ENCODE measurements at regions not wholly inside any gene's neighbourhood (a gene's known extent, or its start where the extent isn't known, plus 50 kb on each side); places are given as distances from the start of the nearest gene placed in this dataset.
"Not testable (repeated sequence)": the region's sequence is repeated elsewhere in the genome, so short reads cannot be mapped to it uniquely, and the experiment has no call there.

DNA sequence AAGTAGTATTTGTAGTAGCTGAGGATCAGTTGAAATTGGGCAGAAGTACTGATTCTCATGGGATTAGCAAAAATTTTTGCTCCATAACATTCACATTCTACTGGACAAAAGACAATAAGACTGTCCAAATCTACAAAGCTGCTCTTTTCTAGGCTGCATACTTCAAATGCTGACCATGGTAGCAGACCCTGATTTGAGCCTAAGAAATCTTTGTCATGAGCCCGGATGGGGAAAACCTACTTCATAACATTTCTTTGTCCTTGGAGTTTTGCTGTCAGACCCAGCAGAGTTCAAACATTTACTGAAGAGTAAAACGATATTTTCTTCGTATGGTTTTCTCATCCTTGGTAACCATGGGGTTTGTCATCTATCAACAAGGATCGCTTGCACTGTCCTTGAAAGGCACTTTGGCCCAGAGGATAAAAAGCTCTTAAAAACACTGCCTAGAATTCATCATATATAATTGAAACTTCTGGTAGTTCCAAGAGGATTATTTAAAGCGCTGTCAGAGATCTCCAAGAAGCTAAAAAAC is 216.9 kb downstream of the CAVIN4 start:
- DNase-seq (ENCODE audit: low spot score) (no peak), FAIRE-seq (no peak)

DNA sequence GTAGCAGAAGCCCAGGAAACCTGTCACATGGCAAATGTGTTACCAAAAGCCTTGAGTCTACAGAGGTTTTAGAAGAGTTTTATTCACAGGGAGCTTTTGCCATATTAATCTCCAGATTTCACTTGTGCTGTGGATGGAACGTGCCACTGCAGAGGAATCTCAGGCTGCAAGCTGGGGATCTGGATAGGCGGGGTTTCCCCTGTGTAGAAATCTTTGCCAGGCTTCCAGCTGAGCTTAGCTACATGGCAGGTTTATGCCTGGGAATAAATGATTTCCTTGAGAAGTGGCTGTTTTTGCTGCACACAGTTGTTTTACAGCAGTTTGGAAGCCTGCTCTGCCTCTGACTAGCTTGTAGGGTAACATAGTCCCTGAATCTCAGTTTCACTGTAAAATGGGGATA is 224.6 kb upstream of the PLPPR1 start:
- DNase-seq (ENCODE audit: low spot score) (no peak), FAIRE-seq (no peak)

GRCh38 chr9:100811643-100812042 is 216.9 kb upstream of the PLPPR1 start:
- no peak for FAIRE-seq

DNA sequence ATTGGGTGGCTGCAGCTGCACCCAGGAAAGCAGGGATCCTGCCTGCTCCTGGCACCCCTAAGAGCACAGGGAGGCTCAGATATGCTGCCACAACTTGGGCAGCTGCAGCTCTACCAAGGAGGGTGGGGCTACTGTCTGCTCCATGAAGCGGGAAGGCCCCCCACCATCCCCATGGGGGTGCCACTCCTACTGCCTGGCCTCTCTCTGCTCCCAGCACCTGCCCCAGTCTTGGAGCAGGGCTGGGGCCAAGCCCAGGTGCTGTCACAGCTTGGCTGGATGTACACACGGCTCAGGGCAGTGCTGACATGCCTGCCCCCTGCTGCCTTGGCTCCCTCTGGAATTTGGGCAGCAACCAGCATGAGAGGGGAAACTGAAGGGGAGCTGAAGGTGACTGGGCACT is 214.7 kb upstream of the PLPPR1 start:
- no peak for FAIRE-seq
- no peak for DNase-seq (ENCODE audit: low spot score)

More at GRCh38 chr9:100811643-100812042, 216.9 kb upstream of the PLPPR1 start:
- DNase-seq (ENCODE audit: low spot score) = no peak

DNA sequence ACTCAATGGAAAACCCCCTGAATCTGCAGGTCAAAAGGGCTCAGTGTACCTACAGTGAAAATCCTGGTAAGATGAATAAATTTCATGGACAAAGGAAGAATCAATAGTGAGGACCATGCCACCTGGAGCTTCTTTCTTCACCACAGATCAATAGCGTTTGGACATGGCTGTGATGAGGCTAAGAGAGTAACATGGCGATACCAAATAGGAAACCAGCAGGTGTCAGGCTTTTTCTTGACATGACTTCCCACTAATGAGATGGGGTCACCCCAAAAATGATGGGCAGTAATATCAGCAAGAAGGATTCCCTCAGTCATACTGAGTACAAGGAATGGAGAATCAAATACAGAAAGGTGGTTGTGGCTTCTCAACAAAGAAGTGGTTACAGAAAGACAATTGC is 208.5 kb upstream of the PLPPR1 start:
- DNase-seq (ENCODE audit: low spot score) (no peak), FAIRE-seq (no peak)

DNA sequence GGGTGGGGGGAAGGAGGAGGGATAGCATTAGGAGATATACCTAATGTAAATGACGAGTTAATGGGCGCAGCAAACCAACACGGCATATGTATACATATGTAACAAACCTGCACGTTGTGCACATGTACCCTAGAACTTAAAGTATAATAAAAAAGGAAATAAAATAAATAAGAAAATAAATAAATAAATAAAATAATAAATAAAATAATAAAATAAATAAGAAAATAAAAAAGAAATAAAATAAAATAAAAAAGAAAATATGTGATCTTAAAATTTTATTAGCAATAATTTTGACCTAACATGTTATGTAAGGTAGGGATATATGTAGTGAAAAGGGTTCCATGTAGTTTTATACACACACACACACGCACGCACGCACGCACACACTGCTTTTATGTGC is 195.5 kb upstream of the PLPPR1 start:
- FAIRE-seq = not testable (repeated sequence)

DNA sequence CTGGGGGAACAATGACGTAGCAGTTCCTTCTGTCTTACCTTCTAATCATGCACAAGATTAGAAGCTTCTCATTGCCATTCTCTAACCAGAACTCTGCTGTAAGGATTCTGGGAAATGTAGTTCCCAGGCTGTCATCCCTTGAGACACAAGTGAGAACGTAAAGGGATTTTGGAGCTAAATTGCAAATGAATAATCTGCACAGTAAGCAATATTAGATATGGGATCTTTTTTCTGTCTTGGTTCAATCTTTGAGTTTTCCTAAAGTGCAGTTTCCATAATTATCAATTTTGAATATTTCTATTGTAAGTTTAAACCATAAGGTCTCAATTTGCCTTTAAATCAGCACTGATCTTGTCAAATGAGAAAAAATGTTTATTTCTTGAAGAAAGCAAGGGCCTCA is 189.7 kb upstream of the PLPPR1 start:
- DNase-seq (ENCODE audit: low spot score) = no peak

More for the DNA sequence above, 195.5 kb upstream of the PLPPR1 start:
- not testable (repeated sequence) for DNase-seq (ENCODE audit: low spot score)

GRCh38 chr9:100848726-100849125 is 179.8 kb upstream of the PLPPR1 start:
- FAIRE-seq = no peak

More for the DNA sequence above, 189.7 kb upstream of the PLPPR1 start:
- FAIRE-seq = no peak

DNA sequence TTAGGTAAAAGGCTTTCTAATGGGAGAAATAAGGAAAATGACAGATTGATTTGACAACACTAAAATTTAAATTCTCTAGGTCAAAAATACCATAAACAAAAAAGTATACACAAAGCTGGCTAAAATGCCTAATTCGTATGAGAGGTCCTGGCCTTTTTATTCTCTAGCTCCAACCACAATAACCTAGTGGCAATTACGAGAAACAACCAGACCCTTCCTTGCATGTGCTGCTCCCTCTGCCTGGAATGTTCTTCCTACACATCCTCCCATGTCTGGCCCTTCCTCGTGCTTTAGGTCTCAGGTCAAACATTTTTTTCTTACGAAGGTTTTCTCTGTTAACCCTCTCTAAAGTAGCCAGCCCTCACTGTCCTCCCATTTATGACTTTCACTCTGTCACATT is 176.4 kb upstream of the PLPPR1 start:
- FAIRE-seq = no peak

More at GRCh38 chr9:100848726-100849125, 179.8 kb upstream of the PLPPR1 start:
- DNase-seq (ENCODE audit: low spot score) = no peak

DNA sequence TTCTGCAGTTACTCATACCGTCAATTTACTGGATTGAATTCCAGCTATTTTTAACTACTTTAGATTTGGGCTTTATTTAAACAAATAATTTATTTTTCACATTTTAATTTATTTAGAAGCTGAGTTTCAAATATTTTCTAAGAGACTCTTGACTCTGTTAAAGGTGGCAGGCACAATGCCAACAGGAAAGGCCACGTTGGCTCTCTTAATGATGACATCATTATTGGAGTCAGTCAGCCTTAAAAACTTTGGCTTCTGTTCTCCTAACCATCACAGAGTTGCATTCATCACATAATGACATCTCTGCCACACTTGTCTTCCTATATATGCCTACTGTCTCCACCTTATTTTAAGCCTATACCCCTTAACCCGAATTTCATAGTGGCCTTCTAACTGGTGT is 172.3 kb upstream of the PLPPR1 start:
- DNase-seq (ENCODE audit: low spot score) (no peak), FAIRE-seq (no peak)

More for the DNA sequence above, 176.4 kb upstream of the PLPPR1 start:
- no peak for DNase-seq (ENCODE audit: low spot score)

DNA sequence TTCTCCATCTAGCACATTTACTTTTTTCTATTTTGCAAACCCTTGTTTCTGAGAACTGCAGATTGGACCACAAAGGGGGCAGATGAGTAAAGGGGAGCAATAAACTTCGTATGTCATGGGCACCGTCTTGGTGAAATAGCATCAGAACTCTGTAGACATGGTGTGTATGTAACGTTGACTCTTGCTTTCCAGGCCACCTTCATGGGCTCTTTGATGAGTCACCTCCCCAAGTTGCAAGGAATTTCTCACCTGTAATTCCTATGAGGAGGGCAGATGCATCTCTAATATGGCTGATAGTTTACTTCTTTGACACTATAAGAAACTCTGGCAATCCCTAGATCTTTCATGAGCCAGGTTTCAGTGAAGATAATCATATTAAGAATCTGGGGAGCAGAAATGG is 163.4 kb upstream of the PLPPR1 start:
- no peak for FAIRE-seq

GRCh38 chr9:100865648-100866047 is 162.9 kb upstream of the PLPPR1 start:
- FAIRE-seq (no peak), DNase-seq (ENCODE audit: low spot score) (no peak)

More for the DNA sequence above, 163.4 kb upstream of the PLPPR1 start:
- DNase-seq (ENCODE audit: low spot score) = no peak

DNA sequence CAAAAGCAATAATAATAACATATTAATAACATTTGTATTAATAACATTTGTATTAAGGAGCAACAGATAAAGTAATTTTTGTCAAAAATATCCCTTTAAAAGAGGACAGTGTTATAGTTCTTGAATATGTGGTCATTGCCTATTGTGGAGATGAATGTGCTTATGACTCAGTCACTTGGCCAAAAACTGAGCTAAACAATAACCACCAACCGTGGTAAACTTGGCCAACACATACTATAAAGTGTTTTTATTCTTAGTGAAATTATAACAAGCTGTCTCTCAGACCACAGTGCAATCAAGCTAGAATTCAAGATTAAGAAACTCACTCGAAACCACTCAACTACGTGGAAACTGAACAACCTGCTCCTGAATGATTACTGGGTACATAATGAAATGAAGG is 159.2 kb upstream of the PLPPR1 start:
- no peak for FAIRE-seq

DNA sequence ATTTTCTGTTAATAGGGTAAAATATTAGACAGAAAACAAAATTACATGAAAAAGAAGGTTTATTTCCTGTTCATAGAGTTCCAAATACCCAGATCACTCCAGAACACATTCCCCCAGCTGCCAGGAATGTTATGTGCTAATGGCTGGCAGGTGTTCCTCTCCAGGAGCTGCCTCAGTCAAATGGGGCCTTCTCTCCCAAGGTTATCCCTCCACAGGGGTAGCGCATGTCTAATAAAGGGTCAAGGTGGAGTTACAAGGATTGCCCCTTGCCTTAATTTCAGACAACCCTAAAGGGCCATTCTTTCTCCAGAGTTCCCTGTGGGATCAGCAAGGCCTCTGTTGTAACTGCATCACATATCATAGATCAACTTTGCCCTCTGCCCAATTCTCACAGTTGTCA is 148.6 kb upstream of the PLPPR1 start:
- FAIRE-seq (no peak), DNase-seq (ENCODE audit: low spot score) (no peak)

More for the DNA sequence above, 159.2 kb upstream of the PLPPR1 start:
- no peak for DNase-seq (ENCODE audit: low spot score)

DNA sequence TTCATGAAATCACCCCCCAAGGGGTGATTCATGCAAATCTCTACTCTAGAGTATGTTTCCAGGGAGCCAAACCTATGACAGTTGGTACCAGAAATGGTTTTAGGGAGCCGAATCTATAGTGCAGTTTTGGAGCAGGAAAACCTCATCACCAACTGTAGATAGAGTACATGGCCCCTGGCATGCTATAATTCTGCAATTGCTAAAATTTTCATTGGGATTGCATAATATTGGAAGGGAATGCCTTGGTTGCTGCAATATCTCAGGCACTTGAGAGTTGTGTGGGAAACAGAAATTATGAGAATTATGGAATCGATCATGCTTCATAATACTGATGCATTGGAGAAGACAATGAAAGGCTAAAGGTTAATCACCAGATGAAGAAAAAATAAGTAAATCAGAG is 148.2 kb upstream of the PLPPR1 start:
- DNase-seq (ENCODE audit: low spot score) = no peak
- no peak for FAIRE-seq

DNA sequence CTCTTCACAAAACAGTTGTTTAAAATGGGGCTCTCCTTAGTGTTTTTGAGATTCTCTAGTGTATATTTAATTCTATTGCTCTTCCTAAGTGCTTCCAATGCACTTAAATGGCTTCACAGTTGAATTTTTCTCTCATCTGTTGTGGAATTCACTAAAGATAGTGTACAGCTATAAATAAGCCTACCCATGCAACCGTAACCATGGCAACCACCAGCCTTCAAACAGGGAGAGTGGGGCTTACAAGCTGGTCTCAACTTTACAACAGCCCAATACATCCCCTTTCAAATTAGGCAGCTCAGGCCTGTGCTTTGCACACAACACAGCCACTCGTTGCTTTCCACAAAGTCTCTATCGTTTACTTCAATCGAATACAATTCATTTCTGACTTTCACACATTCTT is 144.0 kb upstream of the PLPPR1 start:
- no peak for DNase-seq (ENCODE audit: low spot score)
- no peak for FAIRE-seq

DNA sequence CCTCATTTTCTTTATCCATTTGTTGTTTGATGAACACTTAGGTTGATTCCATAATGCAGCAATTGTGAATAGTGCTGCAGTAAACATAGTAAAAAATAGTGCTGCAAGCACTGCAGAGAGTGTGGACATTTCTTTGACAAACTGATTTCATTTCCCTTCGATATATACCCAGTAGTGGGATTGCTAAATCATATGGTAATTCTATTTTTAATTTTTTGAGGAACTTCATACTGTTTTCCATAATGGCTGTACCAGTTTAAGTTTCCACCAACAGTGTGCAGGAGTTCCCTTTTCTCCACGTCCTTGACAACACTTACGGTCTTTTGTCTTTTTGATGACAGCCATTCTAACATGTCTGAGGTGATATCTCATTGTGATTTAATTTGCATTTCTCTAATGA is 138.2 kb upstream of the PLPPR1 start:
- DNase-seq (ENCODE audit: low spot score) (no peak), FAIRE-seq (no peak)

DNA sequence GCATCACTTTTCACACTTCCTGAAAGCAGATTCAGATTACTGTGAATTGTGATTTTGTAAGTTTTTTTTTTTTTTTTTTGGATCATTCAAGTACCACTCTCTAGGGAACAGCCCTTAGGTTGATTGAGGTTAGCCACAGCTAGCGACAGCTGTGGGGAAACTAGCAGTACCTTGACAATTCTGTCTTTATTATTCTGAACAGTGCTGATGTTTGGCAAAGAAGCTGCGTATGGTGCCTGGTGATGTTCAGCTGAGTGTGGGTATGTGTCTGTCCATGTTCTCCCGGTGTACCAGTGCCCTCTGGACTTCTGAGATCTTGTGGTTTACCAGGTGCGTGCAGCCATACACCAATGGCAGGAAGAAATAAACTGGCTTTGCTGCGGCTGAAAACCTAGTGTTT is 117.3 kb upstream of the PLPPR1 start:
- DNase-seq (ENCODE audit: low spot score) (no peak), FAIRE-seq (no peak)

DNA sequence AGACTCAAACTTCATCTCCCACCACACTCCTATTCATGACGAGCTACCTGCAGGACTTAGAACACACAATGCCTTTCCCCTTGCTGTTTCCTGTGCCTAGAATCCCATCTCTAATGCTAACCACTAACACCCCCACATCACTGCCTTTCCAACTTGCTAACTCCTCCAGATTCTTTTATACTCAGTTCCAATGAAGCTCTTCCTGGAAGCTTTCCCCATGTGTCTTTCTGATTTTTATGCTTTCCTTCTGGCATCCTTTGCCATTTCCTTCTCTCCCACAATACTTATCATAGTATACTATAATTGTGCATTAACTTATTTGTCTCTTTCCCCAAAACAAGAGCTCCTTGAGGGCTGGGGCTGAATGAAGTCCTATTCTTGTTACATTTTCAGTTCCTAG is 115.3 kb upstream of the PLPPR1 start:
- FAIRE-seq = no peak
- DNase-seq (ENCODE audit: low spot score) = no peak

DNA sequence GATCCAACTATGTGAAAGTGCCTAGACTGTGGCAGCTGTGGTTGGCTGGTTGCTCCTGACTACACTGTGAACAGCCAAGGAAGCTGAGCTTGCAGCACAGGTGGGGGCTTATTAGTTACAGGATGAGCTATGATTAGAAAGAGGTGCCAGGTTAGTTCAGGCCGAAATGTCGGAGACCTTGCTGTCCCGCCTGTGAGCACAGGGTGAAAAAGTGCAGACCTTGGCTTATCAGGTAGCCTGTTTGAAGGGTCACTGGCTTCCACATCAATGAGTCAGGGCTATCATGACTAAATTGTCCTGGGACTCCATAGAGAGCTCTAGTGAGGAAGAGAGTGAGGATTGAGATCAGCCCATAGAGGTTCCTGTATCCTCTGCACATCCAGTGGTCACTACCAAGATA is 114.3 kb upstream of the PLPPR1 start:
- FAIRE-seq = no peak
- DNase-seq (ENCODE audit: low spot score) = no peak

DNA sequence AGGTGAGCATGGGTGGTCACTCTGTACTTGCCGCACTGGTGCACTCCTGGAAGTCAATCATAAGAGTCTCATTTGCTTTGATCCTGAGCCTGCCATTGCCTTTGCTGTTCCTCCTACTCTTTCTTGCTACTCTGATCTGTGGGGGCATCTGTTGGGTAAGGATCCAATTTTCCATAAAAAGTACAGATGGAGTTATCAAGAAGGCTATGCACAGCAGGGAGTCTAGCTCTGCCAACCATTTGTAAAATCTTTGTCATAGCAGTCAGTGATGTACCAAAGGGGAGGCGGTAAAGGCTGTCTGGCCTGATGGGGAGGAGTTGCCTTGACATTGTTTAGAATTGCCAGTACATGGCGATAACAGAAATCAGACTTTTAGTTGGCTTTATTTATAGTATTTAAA is 109.0 kb upstream of the PLPPR1 start:
- FAIRE-seq = no peak
- no peak for DNase-seq (ENCODE audit: low spot score)

DNA sequence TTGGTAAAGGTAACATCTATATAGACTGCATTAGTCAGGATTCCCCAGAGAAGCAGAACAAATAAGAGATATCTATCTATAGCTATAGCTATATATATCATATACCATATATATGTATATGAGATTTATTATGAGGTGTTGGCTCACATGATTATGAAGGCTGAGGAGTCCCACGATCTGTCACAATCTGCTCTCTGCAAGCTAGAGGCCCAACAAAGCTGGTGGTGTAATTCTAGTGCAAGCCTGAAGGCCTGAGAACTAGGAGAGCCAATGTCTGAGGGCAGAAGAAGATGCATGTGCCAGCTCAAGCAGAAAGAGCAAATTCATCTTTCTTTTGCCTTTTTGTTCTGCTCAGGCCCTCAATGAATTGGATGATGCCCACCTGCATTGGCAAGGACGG is 102.2 kb upstream of the PLPPR1 start:
- DNase-seq (ENCODE audit: low spot score) = no peak
- no peak for FAIRE-seq

GRCh38 chr9:100927763-100928162 is 100.8 kb upstream of the PLPPR1 start:
- no peak for DNase-seq (ENCODE audit: low spot score)
- FAIRE-seq = no peak

DNA sequence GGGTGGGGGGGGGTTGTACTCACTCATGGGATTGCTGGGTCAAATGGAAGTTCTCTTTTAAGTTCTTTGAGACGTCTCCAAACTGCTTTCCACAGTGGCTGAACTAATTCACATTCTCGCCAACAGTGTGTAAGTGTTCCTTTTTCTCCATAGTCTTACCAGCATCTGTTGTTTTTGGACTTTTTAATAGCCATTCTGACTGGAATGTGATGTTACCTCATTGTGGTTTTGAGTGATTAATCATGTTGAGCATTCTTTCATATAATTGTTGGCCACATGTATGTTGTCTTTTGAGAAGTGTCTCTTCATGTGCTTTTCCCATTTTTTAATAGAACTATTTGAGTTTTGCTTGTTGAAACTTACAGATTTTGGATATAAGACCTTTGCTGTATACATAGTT is 94.9 kb upstream of the PLPPR1 start:
- DNase-seq (ENCODE audit: low spot score) = peak; percentile 22
- FAIRE-seq = no peak

Measured in RCC 7860 (cell line).